COR-L47 (cell line): ENCODE measurements at regions not wholly inside any gene's neighbourhood (a gene's known extent, or its start where the extent isn't known, plus 50 kb on each side); places are given as distances from the start of the nearest gene placed in this dataset.
"Not testable (repeated sequence)": the region's sequence is repeated elsewhere in the genome, so short reads cannot be mapped to it uniquely, and the experiment has no call there.

Experiments used
- DNase-seq: peaks from one replicate; lab custom pipeline; 2025; lab: John Stamatoyannopoulos, UW

DNA sequence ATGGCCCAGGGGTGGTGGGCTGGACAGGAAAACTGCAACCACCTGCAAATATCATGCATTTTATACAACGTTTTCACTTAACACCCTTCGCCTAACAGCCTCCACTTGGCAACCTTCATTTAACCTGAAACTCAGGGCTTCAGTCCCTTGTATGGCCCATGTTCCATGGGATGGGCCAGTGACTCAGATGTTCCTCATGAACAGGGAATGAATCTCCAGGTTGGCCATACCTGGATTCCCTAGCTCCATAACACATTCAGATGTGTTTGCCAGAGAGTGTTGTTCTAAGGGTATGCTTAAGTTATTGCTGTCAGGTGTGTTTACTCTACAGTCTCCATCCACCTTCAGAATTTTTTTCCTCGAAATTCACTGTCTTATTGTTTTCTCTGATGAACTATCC, 316.9 kb downstream of the JRKL start:
- no peak for DNase-seq

DNA sequence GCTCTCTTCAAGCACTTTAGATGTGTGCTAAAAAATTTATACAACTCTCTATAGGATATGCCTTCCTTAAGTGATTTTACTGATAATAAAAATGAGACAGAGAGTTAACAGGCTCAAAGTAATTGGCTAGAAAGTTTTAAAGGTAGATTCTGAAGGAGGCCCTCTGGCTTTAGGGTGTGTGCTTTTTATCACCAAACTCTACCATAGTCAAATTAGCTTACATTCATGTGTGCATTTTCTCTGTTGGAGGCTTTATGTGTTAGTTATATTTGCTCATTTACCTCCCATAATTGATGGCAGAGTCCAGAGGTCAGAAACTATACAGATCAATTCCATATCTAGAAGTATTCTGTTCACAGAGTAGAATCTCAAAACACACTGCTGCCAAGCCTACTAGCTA, 317.5 kb downstream of the JRKL start:
- DNase-seq = no peak

DNA sequence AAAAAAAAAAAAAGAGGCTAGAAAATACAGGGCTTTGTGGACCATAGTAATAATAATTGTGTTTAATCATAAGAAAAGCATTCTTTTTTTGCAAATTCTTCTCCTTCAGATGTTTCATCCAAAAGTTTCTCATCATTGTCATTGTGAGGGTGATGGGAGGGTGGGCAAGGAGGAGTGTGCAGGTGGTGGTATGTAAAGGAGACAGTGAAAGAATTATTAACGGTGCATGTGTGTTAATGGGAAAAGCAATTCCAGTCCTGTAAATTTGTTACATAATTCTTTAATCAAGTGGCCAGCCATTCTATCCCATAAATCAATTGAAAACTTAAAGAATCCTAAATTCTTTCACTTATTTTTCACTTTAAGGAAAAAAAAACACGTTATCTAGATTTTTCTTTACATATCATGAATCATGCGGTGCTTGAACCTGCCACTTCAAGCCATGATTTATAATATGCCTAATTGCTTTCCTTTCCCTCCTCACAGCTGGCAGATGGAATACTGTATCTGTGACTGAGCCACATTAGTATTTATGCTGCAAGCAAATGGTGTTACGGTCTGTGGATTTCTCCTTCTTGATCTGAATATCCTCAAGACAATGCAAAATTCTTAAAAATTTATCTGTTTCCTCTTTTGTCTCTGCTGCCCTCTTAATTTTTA, 318.5 kb downstream of the JRKL start:
- DNase-seq = no peak

DNA sequence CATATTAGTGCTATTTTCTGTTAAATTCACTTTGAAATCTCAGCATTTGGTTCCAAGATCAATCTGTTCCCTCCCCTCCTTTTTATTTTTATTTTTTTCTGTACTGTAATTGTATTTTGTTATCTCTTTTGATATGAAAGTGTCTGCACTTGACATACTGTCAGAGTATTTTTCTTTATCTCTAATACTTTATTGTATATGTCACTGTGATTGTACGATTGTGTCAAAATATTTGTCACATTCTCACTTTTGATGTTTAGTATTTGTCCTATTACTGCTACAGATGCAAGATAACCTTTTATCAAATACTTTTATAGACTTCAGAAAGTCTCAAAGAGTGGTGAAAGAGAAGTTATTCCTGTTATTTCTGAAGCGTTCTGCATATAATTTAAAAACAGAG, 323.5 kb downstream of the JRKL start:
- no peak for DNase-seq

DNA sequence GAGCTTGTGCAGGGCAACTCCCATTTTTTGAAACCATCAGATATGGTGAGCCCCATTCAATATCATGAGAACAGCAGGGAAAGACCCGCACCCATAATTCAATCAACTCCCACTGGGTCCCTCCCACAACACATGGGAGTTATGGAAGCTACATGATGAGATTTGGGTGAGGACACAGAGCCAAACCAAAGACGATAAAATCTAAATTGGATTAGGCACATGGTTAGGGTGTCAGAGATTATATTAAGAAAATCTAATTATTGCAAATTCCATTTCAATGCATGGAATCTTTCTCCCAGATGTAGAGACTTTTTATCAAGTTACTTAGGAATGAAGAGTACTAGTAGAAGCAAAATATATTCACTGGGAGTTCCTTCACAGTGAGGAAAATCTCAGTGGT, 324.9 kb downstream of the JRKL start:
- DNase-seq = no peak

DNA sequence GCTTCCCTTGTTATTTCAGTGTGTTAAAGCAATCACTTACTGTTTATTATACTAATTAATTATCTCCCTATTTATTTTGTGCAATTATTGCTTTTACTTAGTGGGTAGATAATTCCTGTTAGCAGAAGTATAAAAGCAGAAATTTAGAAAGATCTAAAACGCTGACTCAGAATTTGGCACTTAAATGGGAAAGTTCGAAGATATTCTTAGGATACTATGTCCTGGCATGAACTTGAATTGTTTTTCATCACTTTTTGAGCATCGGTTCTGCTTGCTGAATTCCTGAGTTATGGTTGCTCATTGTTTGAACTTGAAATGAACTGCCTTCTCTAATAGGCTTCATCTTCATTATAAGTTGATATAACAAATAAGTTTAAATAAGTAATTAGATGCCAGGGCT, 325.4 kb downstream of the JRKL start:
- no peak for DNase-seq

DNA sequence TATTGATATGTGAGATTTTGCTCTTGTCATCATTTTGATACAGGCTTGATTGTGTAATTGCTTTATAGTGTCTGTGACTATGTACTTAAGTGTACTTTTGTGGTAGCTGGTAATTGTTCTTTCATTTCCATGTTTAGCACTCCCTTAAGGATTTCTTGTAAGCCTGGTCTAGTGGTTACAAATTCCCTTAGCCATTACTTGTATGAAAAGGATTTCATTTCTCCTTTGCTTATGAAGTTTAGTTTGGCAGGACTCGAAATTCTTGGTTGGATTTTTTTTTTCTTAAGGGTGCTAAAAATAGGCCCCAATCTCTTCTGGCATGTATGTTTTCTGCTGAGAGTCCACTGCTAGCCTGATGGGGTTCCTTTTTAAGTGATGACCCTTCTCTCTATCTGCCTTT, 346.8 kb downstream of the JRKL start:
- DNase-seq = no peak

DNA sequence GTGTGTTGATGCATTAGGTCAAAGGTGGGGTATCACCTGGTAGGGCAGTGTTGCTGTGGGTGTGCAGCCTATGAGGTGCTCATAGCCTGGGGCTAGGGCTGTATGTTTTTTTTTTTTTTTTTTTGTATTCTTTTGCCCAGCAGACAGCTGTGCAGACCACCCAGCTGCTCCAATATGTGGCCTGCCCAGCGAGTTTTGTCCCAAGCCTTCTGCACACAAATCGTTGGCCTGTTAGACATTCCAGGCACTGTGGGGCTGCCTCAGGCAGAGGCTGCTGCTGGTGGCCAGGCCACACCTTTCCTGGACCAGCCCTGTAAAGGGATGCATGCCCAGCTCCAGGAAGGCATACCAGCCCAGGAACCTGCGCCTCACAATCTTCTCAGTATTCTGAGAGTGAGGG, 348.5 kb downstream of the JRKL start:
- no peak for DNase-seq

DNA sequence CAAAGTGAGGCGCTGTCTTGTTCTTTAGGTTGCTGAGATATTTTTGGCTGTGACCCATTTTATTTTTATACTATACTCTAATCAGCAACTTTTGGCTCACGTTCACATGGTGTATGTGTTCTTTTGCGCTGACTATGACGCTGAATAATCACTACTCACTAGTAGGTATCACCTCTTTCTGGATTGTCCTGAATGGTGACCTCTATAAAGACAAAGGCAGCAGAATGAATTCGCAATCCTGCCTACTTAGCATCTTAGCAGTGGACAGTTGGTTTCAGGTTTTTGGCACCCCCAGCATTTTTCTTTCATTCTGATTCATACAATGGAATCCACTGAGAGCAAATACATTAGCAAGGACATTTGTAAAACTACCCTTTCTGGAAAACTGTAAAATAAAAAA, 351.3 kb downstream of the JRKL start:
- no peak for DNase-seq

DNA sequence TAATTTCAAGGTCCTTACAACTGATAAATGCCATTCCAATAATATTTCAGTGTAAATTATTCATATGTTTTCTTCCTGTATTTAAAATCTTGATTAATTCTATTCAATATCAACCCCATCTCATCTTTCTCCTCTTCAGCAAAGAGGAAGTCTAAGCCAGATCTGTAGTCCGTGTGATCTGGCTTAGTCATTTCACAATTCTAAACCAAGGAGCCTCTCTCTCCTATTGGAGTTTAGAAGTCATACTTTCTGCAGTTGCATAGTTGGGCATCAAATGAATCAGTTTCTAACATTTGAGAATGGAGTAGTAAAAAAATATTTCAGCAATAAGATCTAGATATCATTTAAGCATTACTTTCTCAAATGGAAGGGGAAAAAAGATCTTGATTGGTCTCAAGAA, 354.9 kb downstream of the JRKL start:
- no peak for DNase-seq

DNA sequence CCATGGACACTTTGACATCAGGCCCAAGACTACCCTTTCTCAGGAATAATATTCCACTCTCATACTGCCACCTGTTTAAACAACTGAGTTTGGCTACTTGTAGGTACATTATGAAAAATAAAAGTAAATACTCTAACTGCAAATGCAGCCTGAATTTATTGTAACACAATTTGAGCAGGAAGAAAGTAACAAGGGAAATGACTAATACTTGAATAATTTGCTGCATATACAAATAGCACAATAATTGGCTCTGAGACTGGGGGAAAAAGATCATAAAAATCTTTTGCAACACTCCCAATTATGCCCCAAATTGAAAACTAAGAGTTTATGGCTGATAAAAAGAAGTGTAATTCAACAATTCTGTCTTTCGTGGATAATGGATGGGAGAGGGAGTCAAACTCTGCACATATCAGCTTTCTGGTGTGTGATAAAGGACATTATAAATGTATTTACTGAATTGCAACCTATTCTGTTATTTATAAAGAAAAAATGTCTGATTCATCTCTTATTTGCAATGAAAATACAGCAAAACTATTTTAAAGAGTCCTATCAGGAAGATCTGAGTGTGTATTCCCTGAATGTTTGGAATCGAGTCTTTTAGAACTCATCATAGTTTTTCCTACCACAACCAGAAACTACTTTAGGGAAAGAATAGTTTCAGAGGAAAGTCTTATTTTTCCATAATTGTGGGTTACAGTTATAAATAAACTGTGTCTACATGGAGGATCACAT, 359.0 kb downstream of the JRKL start:
- no peak for DNase-seq

DNA sequence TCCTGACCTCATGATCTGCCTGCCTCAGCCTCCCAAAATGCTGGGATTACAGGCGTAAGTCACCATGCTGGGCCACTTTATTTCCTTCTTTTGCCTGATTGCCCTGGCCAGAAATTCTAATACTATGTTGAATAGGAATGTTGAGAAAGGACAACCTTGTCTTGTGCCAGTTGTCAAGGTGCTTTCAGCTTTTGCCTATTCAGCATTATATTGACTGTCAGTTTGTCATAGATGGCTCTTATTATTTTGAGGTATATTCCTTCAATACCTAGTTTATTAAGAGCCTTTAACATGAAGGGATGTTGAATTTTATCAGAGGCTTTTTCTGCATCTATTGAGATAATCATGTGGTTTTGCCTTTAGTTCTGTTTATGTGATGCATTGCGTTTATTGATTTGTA, 362.0 kb downstream of the JRKL start:
- not testable (repeated sequence) for DNase-seq

DNA sequence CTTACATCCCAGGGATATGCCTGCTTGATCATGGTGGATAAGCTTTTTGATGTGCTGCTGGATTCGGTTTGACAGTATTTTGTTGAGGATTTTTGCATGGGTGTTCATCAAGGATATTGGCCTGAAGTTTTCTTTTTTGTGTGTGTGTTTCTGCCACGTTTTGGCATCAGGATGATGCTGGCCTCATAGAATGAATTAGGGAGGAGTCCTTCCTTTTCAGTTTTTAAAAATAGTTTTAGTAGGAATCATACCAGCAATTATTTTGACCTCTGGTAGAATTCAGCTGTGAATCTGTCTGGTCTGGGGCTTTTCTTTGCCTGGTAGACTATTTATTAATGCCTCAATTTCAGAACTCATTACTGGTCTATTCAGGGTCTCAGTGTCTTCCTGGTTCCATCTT, 362.4 kb downstream of the JRKL start:
- DNase-seq = no peak

DNA sequence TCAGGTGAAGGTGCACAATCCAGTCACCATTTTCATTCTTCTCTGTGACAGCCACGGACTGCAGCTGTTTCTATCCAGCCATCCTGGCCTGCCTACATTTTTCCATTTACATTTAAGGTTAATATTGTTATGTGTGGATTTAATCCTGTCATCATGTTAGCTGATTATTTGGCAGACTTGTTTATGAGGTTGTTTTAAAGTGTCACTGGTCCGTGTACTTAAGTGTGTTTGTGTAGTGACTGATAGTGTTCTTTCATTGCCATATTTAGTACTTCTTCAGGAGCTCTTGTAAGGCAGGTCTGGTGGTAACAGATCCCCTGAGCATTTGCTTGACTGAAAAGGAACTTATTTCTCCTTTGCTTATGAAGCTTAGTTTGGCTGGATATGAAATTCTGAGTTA, 364.2 kb downstream of the JRKL start:
- DNase-seq = no peak

DNA sequence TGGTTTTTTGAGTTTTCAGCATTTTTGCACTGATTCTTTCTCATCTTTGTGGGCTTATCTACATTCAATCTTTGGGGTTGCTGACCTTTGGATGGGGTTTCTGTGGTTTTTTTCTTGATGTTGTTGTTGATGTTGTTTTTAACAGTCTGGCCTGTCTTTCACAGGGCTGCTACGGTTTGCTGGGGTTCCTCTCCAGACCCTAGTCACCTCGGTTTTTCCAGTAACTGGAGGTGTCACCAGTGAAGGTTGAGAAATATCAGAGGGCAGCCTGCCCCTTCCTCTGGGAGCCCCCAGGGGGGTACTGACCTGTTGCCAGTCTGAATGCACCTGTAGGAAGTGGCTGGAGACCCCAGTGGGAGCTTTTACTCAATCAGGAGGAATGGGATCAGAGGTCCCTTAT, 365.4 kb downstream of the JRKL start:
- DNase-seq = no peak

DNA sequence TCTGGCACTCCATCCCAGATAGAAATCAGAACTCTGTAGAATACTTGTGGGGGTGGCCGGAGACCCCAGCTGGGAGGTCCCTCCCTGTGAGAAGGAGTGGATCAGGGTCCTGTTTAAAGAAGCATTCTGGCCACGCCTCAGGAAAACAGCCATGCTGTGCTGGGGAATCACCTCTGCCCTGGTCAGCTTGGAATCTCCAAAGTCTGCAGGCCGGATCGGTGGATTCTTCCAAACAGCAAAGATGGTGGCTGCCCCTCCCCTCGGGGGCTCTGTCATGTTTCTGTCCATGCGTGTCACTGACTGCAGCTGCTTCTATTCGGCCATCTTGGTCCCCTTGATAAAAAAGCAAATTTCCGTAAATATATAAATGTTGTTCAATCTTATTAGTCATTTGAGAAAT, 365.9 kb downstream of the JRKL start:
- DNase-seq = no peak

DNA sequence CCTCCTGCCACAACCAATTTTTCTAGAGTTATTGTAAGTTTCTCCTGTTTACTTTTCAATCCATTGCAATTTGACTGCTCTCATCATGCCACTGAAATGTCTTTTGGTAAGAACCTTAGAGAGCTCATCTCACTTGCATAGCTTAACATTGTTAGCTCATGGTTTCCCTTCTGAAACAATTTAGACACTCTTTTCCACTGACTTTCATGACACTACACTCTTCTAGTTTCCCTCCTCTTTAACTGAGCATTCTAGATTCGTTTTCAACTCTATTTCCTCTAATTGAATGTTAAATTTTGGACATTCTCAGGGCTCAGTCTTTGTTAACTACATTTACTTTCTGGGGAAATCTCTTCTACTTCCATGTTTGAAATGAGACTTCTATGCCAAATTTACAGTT, 369.1 kb downstream of the JRKL start:
- DNase-seq = no peak

DNA sequence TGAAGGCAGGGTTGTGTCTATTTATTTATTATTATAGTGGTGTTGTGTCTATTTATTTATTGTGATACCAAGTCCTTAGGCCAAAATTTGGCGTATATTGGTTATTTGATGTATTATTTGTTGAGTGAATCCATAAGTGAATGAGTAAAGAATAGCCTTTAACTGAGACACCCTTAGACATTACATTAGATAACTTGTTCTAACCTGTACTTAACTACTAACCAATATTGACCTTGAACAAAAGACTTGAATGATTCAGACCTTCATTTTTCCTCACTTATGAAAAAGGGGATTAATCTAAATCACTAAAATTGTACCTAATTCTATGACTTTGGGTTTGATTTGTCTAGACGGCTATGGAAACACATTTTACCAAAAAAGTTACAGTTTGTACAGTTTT, 370.5 kb downstream of the JRKL start:
- DNase-seq = no peak

DNA sequence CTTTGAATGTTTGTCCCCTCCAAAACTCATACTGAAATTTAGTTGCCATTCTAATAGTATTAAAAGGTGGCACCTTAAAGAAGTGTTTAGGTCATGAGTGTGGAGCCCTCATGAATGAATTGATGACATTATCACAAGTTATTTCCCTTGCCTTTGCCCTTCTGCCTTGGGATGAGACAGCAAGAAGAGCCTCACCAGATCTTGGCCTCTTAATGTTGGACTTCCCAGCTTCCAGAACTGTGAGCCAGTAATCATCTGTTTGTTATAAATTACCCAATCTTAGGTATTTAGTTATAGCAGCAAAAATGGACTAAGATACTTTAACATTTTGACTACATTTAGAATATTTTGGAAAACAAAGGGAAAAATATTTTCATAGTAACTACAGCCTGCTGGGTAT, 371.0 kb downstream of the JRKL start:
- no peak for DNase-seq

DNA sequence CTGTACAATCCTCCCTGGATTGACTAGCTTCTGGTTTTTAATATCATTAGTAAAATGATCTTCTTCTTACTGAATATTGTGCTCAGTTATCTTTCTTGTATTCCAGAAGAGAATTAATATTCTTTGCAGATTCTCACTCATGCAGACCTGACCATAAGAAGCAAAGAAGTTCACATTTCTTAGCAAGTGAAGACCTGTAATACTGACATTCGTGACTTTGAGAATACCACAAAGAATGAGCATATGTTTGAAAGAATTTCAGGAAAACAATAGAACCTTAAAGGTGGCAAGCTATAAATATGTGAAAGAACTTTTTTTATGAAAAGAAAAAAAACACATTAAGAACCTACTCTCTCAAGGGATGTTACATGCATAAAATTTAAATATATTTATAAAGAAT, 371.6 kb downstream of the JRKL start:
- DNase-seq = no peak

DNA sequence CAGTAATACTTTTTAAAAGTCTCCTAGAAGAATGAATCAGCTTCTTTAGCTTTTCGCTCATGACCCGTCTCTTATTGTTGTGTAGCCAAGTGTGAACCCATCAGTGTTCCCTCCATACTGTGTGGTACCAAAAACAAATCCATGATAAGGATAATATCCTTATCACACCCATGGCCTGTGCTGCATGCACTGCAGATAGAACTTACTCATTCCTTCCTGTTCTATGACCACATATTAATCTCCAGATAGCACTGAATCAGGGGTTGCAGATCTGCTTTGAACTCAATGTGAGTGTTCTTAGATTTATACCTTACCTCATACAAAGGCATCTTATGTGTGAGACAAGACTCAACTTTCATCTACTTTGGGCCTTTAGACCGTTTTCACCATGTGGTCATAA, 373.4 kb downstream of the JRKL start:
- DNase-seq = no peak

DNA sequence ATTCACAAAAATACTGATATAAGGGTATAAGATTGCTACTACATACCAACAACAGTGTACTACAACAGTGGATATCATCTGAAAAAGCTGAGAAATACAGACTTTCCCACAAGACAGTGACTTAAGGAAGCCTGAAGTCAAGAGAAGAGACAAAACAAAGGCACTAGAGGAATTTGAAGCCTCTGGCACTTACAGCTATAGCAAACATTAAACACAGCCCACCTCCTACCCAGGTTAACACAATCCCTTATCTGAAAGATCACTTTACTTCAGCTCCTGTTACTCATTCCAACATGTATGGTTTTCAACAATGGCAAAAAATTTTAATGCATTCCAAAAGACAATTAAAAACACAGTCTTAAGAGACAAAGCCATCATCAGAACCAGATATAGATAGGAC, 388.5 kb downstream of the JRKL start:
- DNase-seq = no peak

DNA sequence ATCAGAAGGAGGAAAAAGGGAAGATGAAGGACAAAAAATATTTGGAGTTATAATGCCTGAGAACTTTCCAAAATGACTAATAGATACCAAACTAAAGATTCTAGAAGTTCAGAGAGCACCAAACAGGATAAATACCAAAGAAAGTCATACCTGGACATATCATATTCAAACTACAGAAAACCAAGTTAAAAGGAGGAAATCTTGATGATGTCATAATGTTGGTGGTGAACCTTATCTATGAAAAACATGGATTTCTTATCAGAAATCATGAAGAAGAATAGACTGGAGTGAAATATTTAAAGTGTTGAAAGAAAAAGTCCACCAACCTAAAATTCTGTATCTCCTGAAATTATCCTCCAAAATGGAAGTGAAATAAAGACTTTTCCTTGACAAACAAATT, 389.2 kb downstream of the JRKL start:
- DNase-seq = no peak

DNA sequence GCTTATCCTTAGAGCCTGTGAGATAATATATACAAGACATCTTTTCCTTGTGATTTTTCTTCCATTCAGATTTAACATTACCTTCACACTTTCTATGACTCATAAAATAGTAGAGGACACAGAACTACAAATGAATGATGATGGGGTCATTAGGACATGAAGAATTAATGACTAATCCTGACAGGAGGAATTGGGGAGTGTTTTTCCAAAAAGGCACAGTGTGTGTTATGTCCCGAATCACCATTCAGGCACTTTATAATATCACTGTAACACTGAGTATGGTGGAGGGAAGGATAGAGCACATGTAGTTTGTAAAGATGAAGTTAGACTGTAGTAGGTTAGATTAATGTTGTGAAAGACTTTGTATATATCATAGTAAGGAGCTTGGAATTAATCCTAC, 391.3 kb downstream of the JRKL start:
- no peak for DNase-seq
